Epidermal melanocyte (primary cell): ENCODE measurements at regions not wholly inside any gene's neighbourhood (a gene's known extent, or its start where the extent isn't known, plus 50 kb on each side); places are given as distances from the start of the nearest gene placed in this dataset.
"Not testable (repeated sequence)": the region's sequence is repeated elsewhere in the genome, so short reads cannot be mapped to it uniquely, and the experiment has no call there.

ENCODE experiments used
- DNase-seq: peaks from one replicate; pipeline ENCODE4 v3.0.0; 2011; ENCODE audit warnings: low spot score; ENCODE audit not compliant: insufficient read length

DNA sequence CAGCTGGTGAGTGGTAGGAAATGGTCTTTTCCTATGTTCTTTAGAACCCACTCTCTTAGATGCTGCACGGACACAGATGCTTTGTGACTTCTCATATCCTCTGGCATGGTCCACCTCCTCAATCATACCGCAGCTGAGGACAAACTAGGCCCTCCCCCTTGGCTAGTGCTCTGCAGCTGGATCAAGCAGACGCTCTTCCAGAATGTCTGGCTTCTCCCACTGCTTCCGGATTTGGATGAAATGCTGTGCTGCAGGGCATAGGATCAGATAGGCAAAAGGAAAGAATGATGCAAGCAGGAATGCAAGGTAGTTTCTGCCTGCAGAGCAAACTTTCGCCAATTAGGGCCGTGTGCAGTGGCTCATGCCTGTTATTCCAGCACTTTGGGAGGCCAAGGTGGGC is 75.7 kb upstream of the SLC4A7 start:
- DNase-seq: no peak

DNA sequence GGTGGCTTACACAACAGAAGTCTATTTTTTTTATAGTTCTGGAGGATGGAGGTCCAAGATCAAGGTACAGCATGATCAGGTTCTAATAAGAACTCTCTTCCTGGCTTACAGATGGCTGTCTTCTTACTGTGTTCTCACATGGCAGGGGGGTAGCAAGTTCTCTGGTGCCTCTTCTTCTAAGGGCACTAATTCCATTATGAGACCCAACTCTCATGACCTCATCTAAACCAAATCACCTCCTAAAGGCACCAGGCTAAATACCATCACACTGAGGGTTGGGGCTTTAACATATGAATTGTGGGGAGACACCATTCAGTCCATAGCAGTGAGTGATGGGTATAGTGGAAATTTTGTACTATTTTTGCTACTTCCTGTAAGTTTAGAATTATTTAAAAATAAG is 75.2 kb upstream of the SLC4A7 start:
- no peak for DNase-seq

DNA sequence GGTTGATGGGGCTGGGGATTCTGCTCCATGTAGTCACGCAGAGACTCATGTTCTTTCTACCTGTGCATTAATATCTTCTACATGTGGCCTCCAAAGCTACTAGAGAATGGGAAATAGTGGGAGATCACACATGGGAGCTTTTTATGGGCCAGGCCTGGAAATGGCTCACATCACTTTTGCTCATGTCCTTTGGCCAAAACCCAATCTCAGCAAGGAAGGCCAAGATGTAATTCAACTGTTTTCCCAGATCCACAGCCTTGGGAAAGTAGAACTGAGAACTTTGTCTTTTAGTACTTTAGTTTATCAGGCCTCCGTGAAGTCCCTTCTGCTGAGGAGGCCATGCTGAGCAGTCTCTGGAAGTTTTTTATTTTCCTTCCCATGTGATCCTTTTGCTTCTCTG is 73.2 kb upstream of the SLC4A7 start:
- no peak for DNase-seq

DNA sequence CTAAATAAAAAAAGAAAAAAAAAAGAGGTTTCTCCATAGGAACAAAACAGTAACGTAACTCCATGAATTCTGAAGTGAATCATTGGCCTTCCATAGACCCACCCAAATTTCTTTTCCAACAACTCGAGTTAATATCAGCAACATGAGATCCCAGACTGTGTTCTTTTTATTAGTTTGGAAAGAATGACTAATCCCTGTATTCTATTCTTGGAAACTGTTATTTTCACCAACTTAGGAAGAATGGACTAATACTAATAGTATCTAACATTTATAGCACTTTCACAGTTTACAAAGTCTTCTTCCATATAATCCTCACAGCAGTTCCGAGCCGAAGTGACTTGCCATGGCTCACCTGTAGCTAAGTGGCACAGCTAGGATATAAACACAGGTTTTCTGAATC is 72.7 kb upstream of the SLC4A7 start:
- no peak for DNase-seq

DNA sequence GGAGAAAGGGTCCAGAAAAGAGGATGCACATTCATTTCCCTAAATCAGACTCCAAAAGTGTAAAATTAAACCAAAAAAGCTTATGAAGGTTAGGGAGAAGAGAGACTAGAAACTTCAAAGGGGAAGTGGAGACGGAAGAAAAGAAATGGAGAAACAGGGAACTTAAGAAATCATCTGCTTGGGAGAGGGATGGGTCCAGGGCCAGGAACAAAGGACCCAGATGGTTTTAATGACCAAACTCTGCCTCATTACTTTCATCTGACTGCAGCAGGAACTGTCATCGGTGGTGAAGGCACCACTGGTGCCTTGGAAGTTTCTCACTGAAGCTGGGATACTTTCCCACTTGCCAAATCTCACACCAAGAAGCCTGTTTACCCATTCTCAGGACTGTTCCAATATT is 70.5 kb upstream of the SLC4A7 start:
- no peak for DNase-seq

DNA sequence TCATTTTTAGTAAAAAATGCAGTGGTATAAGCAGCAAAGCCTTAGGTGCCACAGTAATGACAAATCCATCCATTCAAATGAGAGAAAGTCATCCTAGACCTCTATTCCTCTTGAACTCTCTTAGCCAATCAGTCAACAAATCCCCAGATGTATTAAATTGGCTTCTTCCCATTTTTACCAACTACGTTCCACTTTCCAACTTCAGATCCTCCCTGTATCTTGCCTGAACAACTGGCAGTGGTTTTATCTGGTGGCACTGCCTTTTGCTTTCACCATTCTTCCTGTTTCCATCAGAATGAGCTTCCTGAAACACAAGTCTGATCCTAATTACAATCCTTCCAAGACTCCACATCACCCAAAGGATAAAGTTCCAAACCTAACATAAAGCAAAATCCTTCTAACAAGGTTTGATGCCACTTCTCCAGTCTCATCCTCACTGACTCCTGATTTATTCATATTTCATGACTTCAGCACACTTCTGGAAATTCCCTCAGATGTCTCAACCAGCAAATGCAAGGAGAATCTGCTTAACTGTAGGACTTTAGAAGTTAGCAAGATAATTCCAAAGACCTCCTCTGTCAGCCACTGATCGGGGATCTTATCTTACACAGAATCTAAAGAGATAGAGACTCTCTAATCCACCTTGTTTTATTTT is 69.8 kb upstream of the SLC4A7 start:
- no peak for DNase-seq

DNA sequence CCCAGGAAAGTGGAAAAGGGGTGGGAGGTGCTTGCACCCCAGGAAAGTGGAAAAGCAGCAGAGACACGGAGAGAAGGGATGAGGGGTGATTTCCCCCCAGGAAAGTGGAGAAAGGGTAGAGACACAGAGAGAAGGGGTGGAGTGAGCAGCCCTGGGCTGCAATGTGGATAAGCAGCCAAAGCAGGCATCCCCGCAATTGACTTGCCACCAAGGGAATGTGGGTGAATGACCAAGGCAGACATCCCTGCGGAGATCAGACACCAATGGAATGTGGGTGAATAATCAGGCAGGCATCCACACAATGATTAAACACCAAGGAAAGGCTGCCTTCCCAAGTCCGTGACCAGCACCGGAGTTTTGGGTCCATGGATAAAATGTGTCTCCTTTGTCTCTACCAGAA is 68.5 kb upstream of the SLC4A7 start:
- DNase-seq: not testable (repeated sequence)

DNA sequence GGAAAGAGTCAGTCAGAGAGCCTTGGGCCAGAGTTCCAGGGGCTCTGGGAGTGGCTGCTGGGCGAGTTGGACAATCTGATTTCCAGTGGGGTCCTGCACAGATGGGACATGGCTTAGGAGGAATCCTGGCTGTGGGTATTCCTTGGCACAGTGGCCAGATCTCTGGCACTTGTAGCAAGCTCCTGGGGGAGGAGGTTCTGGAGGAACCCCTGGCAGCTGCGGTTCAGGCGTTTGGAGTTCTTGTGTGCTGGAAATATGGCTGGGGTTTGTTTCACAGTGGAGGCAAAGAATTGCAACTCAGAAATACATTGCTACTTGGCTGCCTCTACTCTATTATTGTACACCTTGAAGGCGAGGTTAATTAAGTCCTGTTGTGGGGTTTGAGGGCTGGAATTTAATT is 67.2 kb upstream of the SLC4A7 start:
- DNase-seq: not testable (repeated sequence)

DNA sequence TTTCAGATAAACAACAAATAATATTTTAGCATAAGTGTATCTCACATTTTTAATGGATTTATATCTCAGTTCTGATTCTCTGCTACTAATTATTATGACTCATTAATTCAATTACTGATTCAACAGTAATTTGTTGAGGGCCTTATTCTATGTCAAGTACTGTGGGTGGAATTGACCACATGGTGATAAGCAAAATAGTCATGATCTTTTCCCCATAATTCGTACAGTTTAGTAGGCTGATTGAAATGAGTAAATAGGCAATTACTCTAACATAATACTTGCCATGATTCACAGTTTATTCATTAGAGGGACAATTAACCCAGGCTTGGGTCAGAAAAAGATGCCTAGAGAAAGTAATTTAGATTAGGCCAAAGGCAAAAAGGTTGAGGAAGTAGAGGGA is 60.9 kb upstream of the SLC4A7 start:
- DNase-seq: no peak

DNA sequence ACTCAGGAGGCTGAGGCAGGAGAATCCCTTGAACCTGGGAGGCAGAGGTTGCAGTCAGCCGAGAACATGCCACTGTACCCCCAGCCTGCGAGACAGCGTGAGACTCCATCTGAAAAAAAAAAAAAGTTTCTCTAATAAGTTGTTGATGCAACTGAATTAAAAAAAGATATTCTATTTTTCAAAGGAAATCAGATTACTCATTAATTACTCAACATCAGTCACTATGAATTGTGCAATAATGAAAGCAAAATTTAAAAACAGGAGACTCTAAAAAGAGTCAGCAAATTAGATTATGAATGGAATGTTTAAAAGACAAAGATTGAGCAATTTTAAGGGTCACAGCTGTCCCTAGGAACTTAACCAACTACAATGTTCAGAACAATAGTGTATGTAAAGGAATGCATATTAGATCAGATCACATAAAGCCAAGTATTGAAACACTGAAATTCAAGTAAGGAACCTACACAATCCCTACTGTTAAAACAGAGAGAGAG is 60.2 kb upstream of the SLC4A7 start:
- DNase-seq: no peak

DNA sequence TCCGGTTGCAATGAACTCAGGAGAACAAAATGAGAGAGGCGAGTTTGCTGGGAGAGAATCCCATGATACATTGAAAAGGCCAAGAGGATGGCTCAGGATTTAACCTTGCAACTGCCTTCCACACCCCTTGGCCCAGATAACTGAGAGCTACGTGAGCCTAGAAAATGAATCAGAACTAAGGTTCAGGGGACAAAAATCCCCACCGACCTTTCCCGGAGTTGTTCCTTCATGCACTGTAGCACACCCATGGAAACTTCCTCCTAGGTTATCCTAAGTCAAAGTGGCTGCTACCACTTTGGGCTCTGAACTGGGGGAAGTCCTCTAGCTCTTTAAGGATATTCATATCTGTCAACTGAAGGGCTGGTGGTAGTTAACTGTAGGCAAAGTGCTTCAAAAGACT is 58.3 kb upstream of the SLC4A7 start:
- no peak for DNase-seq

DNA sequence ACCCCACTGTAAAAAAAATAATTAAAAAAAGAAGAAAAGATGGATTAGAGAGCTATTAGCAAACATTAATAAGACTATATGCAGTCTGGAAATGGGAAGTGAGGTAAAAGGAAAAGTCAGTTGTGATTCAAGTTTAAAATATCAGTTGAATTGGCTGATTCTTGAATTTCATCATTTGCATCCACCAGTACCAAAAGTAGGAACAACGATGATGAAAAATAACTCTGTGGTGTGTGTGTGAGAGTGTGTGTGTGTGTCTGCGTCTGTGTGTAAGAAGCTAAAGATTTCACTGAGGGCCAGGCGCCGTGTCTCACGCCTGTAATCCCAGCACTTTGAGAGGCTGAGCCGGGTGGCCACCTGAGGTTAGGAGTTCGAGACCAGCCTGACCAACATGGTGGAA is 56.0 kb upstream of the SLC4A7 start:
- DNase-seq: no peak

DNA sequence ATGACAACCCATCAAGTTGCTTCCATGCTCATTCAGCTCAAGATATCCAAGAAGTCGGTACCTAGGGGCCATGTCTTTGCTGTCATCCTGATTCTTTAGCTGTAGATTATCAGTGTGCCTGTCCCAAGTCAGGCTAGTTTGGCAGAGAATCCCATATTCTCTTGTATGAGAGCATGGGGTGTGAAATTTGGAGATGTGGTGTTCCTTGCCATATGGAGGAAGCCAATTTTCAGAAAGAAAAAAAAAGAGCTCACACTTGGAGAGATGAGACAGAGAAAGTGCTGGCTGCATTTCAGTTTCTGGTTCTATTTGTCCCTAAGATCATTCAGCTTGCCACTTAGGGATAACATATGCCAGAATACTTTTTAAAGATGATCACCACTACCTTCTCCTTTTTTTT is 52.3 kb upstream of the SLC4A7 start:
- DNase-seq: no peak

DNA sequence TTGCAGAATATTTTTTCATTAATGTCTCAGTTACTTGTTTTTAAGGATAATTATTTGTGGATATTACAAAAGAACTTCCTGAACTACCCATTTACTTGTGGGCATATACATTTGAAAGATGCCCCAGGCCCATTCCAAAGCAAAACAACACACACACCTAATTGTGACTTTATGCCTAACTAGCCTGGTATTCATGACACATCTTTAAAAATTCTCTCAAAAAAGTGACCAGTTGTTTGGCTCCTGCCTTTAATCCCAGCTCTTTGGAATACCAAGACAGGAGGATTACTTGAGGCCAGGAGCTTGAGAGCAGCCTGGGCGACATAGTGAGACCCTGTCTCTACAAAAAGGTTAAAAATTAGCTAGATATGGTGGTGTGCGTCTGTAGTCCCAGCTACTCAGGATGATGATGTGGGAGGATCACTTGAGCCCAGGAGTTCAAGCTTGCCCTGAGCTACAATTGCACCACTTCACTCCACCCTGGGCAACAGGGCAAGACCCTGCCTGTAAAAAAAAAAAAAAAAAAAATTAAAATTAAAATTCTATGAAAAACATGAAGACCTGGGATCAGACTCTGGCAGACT is 51.7 kb upstream of the SLC4A7 start:
- DNase-seq: no peak

DNA sequence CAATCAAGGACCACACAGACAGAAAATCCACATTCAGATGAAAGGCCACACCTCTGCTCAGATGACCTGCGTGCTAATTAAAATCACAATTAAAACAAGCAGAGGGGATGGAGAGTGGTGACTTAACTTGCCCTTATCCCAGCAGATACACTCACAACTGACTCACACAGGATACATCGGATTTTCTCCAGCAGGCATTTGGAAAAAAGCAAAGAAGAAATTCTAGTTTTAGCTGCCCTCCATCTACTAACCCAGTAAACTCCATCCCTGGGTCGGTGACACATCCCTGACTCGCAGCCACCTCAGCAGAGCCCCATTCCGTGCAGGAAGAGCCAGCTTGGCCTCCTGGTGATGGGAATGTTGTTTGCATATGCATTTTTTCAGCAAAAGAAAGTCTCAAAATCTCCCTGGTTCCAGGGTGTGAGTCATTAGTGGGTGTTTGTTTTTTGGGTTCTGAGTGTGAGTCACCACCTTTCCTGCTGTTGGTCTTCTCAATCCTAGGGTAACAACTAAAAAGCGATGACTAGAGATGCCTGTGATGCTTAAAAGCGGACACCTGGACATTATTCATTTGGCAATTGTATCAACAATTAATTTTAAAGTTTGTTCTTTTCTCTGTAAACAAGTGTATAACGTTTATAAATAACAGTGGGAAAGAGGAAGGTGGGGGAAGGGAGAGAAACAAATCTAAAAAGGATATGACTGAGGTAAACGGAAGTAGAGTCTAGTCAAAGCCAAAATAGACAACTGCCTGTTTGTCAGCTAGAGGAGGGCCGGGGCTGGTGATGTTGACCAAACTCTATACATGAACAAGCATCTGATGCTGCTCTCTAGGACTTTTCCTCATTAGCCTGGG is 49.8 kb upstream of the SLC4A7 start:
- DNase-seq: peak; percentile 53
